Osteocyte (in vitro differentiated cells): ENCODE measurements at regions not wholly inside any gene's neighbourhood (a gene's known extent, or its start where the extent isn't known, plus 50 kb on each side); places are given as distances from the start of the nearest gene placed in this dataset.
A peak's percentile ranks its signal among the peaks of the same experiment; 100 is the strongest.

ENCODE experiments used
- DNase-seq: peaks from one replicate; pipeline ENCODE4 v3.0.0; 2021; ENCODE audit warnings: mixed read lengths; ENCODE audit not compliant: unreplicated experiment; ENCODE audit errors: extremely low spot score
- H3K27ac Mint-ChIP-seq: one replicate; pipeline ENCODE4 v1.8.0; 2021; ENCODE audit warnings: mild to moderate bottlenecking, mixed read lengths; ENCODE audit not compliant: unreplicated experiment
- H3K27me3 Mint-ChIP-seq: one replicate; pipeline ENCODE4 v1.8.0; 2021; ENCODE audit warnings: mixed read lengths; ENCODE audit not compliant: unreplicated experiment
- H3K36me3 Mint-ChIP-seq: one replicate; pipeline ENCODE4 v1.8.0; 2021; ENCODE audit warnings: mixed read lengths; ENCODE audit not compliant: unreplicated experiment
- H3K4me1 Mint-ChIP-seq: one replicate; pipeline ENCODE4 v1.8.0; 2021; ENCODE audit warnings: mixed read lengths; ENCODE audit not compliant: unreplicated experiment
- H3K4me3 Mint-ChIP-seq: one replicate; pipeline ENCODE4 v1.8.0; 2021; ENCODE audit warnings: mild to moderate bottlenecking, moderate library complexity, mixed read lengths; ENCODE audit not compliant: unreplicated experiment
- H3K9me3 Mint-ChIP-seq: one replicate; pipeline ENCODE4 v1.8.0; 2021; ENCODE audit warnings: mixed read lengths; ENCODE audit not compliant: unreplicated experiment
- TF ChIP-seq, protein P1 (sequence below): fragments of 200-600 bp; sonication (generic); IDR thresholded peaks from 2 replicates; pipeline ENCODE4 v1.5.0; 2021; ENCODE audit warnings: antibody characterized with exemption, mild to moderate bottlenecking, moderate library complexity

DNA sequence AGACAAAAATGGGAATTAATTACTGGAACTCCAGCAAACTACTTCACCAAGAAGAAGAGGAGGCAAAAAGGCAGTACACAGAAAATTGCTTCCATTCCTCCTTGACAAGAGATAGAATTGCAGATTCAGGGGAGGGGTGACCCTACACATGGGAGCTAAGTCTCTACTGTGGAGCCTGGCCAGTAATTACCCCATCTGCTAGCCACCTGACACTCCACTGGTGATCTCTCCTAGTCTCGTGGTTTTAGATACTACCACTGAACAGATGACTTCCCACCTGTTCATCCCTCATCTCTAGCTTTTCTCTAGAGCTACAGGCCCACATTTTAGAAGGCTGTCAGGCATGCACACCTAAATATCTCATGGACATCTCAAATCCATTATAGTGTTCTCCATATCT is 224.3 kb upstream of the NR2F2 start:
- Mint-ChIP-seq H3K4me3 (no peak overlapping the region), H3K27me3 (no peaks in the 10 kb centered on the region), H3K27ac (no peak overlapping the region), H3K9me3 (peaks cover 5% of the 10 kb centered on the region), H3K36me3 (no peaks in the 10 kb centered on the region), H3K4me1 (peaks cover 19% of the 10 kb centered on the region)
- no peak for DNase-seq
- TF ChIP-seq, protein P1, sequence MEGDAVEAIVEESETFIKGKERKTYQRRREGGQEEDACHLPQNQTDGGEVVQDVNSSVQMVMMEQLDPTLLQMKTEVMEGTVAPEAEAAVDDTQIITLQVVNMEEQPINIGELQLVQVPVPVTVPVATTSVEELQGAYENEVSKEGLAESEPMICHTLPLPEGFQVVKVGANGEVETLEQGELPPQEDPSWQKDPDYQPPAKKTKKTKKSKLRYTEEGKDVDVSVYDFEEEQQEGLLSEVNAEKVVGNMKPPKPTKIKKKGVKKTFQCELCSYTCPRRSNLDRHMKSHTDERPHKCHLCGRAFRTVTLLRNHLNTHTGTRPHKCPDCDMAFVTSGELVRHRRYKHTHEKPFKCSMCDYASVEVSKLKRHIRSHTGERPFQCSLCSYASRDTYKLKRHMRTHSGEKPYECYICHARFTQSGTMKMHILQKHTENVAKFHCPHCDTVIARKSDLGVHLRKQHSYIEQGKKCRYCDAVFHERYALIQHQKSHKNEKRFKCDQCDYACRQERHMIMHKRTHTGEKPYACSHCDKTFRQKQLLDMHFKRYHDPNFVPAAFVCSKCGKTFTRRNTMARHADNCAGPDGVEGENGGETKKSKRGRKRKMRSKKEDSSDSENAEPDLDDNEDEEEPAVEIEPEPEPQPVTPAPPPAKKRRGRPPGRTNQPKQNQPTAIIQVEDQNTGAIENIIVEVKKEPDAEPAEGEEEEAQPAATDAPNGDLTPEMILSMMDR = no peak

DNA sequence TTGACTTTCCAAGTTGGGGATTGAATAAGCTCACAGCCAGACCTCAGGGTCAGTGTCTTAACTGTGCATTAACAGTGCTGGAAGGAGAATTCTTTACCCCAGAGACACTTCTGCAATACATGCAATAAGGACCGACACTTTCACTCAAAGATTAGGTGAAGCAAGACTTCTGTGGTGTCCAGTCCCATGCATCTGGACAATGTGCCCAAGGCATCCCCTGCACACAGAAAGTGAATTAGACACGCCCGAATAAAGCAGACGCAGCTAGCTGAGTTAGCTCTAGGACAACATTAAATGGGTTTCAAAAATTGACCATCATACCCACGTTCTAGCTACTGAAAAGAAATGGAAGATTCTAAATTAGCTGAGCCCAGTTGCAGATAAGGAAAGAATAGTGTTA is 223.9 kb upstream of the NR2F2 start:
- H3K4me3 Mint-ChIP-seq = no peak overlapping the region
- no peaks in the 10 kb centered on the region for H3K27me3 Mint-ChIP-seq
- TF ChIP-seq, protein P1 = no peak
- H3K27ac Mint-ChIP-seq = no peak overlapping the region
- H3K9me3 Mint-ChIP-seq = peaks cover 5% of the 10 kb centered on the region
- H3K36me3 Mint-ChIP-seq = no peaks in the 10 kb centered on the region
- no peak for DNase-seq
- peaks cover 19% of the 10 kb centered on the region for H3K4me1 Mint-ChIP-seq

DNA sequence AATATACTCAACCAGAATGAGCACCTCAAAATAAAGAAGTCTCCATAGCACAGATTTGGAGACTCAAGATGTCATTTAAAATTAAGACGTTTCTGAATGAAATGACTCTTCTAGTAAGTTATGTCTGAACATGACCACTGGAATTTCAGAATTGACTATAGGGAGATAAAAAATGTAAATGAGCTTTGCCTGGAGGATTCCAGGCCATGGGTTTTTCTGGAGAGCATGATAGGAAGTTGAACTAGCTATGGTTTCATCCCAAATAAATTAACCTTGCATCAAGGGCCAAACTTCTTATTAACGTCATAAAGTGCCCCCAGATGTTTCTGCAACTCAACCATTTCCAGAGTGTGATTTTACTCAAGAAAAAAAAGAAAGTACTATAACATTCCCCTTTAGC is 222.6 kb upstream of the NR2F2 start:
- H3K4me1 Mint-ChIP-seq = peaks cover 19% of the 10 kb centered on the region
- peak overlapping the region; percentile 39 for H3K27ac Mint-ChIP-seq
- H3K4me3 Mint-ChIP-seq = no peak overlapping the region
- no peak for DNase-seq
- TF ChIP-seq, protein P1 = no peak
- peaks cover 8% of the 10 kb centered on the region for H3K9me3 Mint-ChIP-seq
- H3K36me3 Mint-ChIP-seq = no peaks in the 10 kb centered on the region
- H3K27me3 Mint-ChIP-seq = no peaks in the 10 kb centered on the region

DNA sequence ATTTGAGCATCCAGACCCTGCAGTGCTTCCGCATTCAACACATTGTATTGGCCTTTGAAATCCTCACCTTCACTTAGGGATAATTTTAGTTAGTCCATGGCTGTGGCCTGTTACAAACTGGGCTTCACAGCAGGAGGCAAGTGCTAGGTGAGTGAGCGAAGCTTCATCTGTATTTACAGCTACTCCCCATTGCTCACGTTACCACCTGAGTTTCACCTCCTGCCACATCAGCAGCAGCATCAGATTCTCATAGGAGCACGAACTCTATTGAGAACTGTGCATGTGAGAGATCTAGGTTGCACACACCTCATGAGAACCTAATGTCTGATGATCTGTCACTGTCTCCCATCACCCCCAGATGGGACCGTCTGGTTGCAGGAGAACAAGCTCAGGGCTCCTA is 222.1 kb upstream of the NR2F2 start:
- Mint-ChIP-seq H3K4me3 (no peak overlapping the region), H3K27ac (no peak overlapping the region), H3K9me3 (peaks cover 8% of the 10 kb centered on the region), H3K4me1 (peaks cover 19% of the 10 kb centered on the region), H3K27me3 (no peaks in the 10 kb centered on the region), H3K36me3 (no peaks in the 10 kb centered on the region)
- TF ChIP-seq, protein P1 = no peak
- no peak for DNase-seq

DNA sequence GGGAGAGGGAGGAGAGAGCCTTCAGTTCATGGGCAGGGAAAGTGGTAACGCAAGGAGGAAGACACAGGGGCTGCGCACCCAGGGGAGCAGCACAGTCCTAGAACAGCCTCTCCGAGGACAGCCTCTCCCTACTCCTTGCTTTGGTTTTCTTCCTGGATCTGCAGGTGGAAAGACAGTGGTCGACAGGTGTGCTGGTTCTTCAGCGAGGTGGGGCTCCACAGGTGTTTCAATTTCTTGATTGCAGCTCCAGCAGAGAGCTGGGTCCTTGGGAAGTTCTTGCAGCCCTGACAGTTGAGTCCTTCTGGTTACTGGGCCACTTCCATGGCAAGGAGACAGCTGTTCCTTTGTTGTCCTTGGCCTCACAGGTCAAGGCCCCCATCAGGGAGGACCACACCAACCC is 220.7 kb upstream of the NR2F2 start:
- H3K27me3 Mint-ChIP-seq = no peaks in the 10 kb centered on the region
- no peak for DNase-seq
- H3K36me3 Mint-ChIP-seq = no peaks in the 10 kb centered on the region
- TF ChIP-seq, protein P1 = no peak
- no peak overlapping the region for H3K4me3 Mint-ChIP-seq
- H3K9me3 Mint-ChIP-seq = peaks cover 8% of the 10 kb centered on the region
- H3K27ac Mint-ChIP-seq = no peak overlapping the region
- H3K4me1 Mint-ChIP-seq = peaks cover 23% of the 10 kb centered on the region
